ENCODE measurements at regions not wholly inside any gene's neighbourhood (a gene's known extent, or its start where the extent isn't known, plus 50 kb on each side); places are given as distances from the start of the nearest gene placed in this dataset.
"Not testable (repeated sequence)": the region's sequence is repeated elsewhere in the genome, so short reads cannot be mapped to it uniquely, and the experiment has no call there.

- 89 to 94% methylated on average over 17 of the region's 17 CpGs for WGBS, 2 donors
- H3K4me1 ChIP-seq, result no peaks in the 10 kb centered on the region
- no peaks in the 10 kb centered on the region for H3K36me3 ChIP-seq
- intact Hi-C loops (cut with DNase I), result no loop called here
- no peak for TF ChIP-seq POLR2A (IDR thresholded peaks at IDR 0.05)
- no peak for TF ChIP-seq CTCF (IDR thresholded peaks at IDR 0.05)
- no peaks in the 10 kb centered on the region for H3K9me3 ChIP-seq
- no peak for DNase-seq
- H3K27ac ChIP-seq, result no peak overlapping the region
- no peak overlapping the region for H3K4me3 ChIP-seq
- peaks cover 5 to 18% (median 8%) of the 10 kb centered on the region in 3 donors for H3K27me3 ChIP-seq
Measured at GRCh38 chr12:131642771-131643170, 68.1 kb upstream of the SFSWAP start.

GRCh38 chr12:131643631-131644452 lies 67.0 kb upstream of the SFSWAP start:
- DNase-seq, result no peak
- H3K4me3 ChIP-seq, result no peak overlapping the region
- WGBS, 2 donors, result 39 to 55% methylated on average over 7 of the region's 7 CpGs

GRCh38 chr12:131644481-131644880 lies 66.4 kb upstream of the SFSWAP start:
- Histone ChIP-seq H3K9me3 (no peaks in the 10 kb centered on the region), H3K27me3 (peaks cover 5 to 18% (median 8%) of the 10 kb centered on the region in 3 donors), H3K4me3 (no peak overlapping the region), H3K36me3 (no peaks in the 10 kb centered on the region), H3K4me1 (no peaks in the 10 kb centered on the region), H3K27ac (no peak overlapping the region)
- TF ChIP-seq CTCF (IDR thresholded peaks at IDR 0.05), result no peak
- no peak for TF ChIP-seq EP300 (IDR thresholded peaks at IDR 0.05)
- no peak for TF ChIP-seq POLR2A (IDR thresholded peaks at IDR 0.05)
- TF ChIP-seq POLR2AphosphoS5 (IDR thresholded peaks at IDR 0.05), result no peak
- WGBS, 2 donors, result 55 to 85% methylated on average over 1 of the region's 1 CpG
- DNase-seq, result no peak
- intact Hi-C loops (cut with DNase I), result no loop called here

More at GRCh38 chr12:131643631-131644452, 67.0 kb upstream of the SFSWAP start:
- Histone ChIP-seq H3K4me1 (no peaks in the 10 kb centered on the region), H3K9me3 (no peaks in the 10 kb centered on the region), H3K27ac (no peak overlapping the region), H3K36me3 (no peaks in the 10 kb centered on the region), H3K27me3 (peaks cover 5 to 21% (median 8%) of the 10 kb centered on the region in 3 donors)
- TF ChIP-seq EP300 (IDR thresholded peaks at IDR 0.05), result no peak
- no peak for TF ChIP-seq POLR2AphosphoS5 (IDR thresholded peaks at IDR 0.05)
- TF ChIP-seq CTCF (IDR thresholded peaks at IDR 0.05), result no peak
- no peak for TF ChIP-seq POLR2A (IDR thresholded peaks at IDR 0.05)
- intact Hi-C loops (cut with DNase I), result no loop called here

GRCh38 chr12:131644917-131645316 lies 66.0 kb upstream of the SFSWAP start:
- DNase-seq; H3K27ac ChIP-seq; H3K4me1 ChIP-seq; H3K4me3 ChIP-seq; H3K36me3 ChIP-seq; intact Hi-C loops (cut with DNase I); H3K9me3 ChIP-seq: not testable (repeated sequence)
- WGBS, 2 donors, result 72 to 79% methylated on average over 9 of the region's 9 CpGs
- peaks cover 5 to 18% (median 8%) of the 10 kb centered on the region in 3 donors for H3K27me3 ChIP-seq

- peaks cover 5 to 18% (median 8%) of the 10 kb centered on the region in 3 donors for H3K27me3 ChIP-seq
- DNase-seq; intact Hi-C loops (cut with DNase I); H3K4me1 ChIP-seq; H3K4me3 ChIP-seq; H3K27ac ChIP-seq; H3K36me3 ChIP-seq; H3K9me3 ChIP-seq: not testable (repeated sequence)
- 34 to 49% methylated on average over 10 to 11 of the region's 13 CpGs for WGBS, 2 donors
Measured at GRCh38 chr12:131645557-131645956, 65.3 kb upstream of the SFSWAP start.

- H3K27ac ChIP-seq; DNase-seq; H3K36me3 ChIP-seq; intact Hi-C loops (cut with DNase I); H3K4me1 ChIP-seq; H3K9me3 ChIP-seq; H3K4me3 ChIP-seq: not testable (repeated sequence)
- 18 to 31% methylated on average over 6 to 7 of the region's 9 CpGs for WGBS, 2 donors
- H3K27me3 ChIP-seq, result peaks cover 5 to 18% (median 8%) of the 10 kb centered on the region in 3 donors
Measured at GRCh38 chr12:131646444-131646843, 64.4 kb upstream of the SFSWAP start.
